ENCODE measurements at regions not wholly inside any gene's neighbourhood (a gene's known extent, or its start where the extent isn't known, plus 50 kb on each side); places are given as distances from the start of the nearest gene placed in this dataset.

DNA sequence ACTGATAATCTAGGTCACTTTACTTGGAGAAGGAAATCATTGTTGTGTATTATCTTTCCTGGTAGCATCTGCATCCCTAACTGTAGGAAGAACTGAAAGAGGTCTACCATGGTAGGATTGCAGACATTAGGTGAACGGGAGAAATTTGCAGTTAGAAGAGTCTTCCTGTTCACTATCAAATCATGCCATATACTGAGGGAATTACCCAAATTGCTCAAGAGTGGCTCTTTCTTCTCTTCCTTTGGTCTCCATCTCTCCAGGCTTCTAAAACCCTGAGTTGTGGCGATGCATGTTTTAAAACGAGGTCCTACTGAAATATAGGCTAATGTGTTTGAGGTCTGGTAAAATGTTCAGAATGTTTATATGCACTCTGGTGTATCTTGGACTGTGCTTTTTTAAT, 85.3 kb upstream of the HK2 start:
- TF ChIP-seq JUN (IDR thresholded peaks at IDR 0.05) (no peak), PHF8 (IDR thresholded peaks at IDR 0.05; ENCODE audit: borderline replicate concordance, low read depth) (no peak), CBX8 (IDR thresholded peaks at IDR 0.05) (no peak), RCOR1 (IDR thresholded peaks at IDR 0.05; ENCODE audit: low read depth, low read length) (no peak), FOXS1 (CRISPR knock-in tag; IDR thresholded peaks at IDR 0.05) (no peak), TP53 (CRISPR knock-in tag; IDR thresholded peaks at IDR 0.05) (no peak)
- H3K27ac ChIP-seq: no peak overlapping the region
- H3K4me1 ChIP-seq: no peaks in the 10 kb centered on the region
- ChIA-PET POLR2A (no interaction called here), CTCF (interaction anchor here (1.1 kb wide), 1 partner anchor 33 kb away, joined by 3 read pairs; no protein-coding TSS in a partner anchor)
- no peak for DNase-seq (ENCODE audit: low read depth in 1 of 2, low spot score in 1 of 2)
- no peaks in the 10 kb centered on the region for H3K9me3 ChIP-seq
- ATAC-seq: no peak
- H3K4me3 ChIP-seq: no peak overlapping the region
- no peak for FAIRE-seq
- H3K4me2 ChIP-seq: no peak overlapping the region
- WGBS (ENCODE audit: missing lambda C conversion rate): 60% methylated on average over 3 of the region's 3 CpGs

- Histone ChIP-seq H3K4me1 (no peaks in the 10 kb centered on the region), H3K27ac (no peak overlapping the region), H3K4me3 (no peak overlapping the region), H3K4me2 (no peak overlapping the region), H3K9me3 (no peaks in the 10 kb centered on the region)
- ATAC-seq (no peak), DNase-seq (ENCODE audit: low read depth in 1 of 2, low spot score in 1 of 2) (no peak), FAIRE-seq (no peak)
- CTCF ChIA-PET: interaction anchor here (1.0 to 1.7 kb wide), 3 partner anchors 34 to 40 kb away, joined by 3 to 5 read pairs (median 3); no protein-coding TSS in a partner anchor
- POLR2A ChIA-PET: no interaction called here
- WGBS (ENCODE audit: missing lambda C conversion rate): 48% methylated on average over 3 of the region's 3 CpGs
- TF ChIP-seq ESRRA (IDR thresholded peaks at IDR 0.05; ENCODE audit: borderline replicate concordance, low read length) (no peak), POLR2A (IDR thresholded peaks at IDR 0.05; ENCODE audit: low read length) (no peak), HOXB5 (CRISPR knock-in tag; IDR thresholded peaks at IDR 0.05) (no peak), RFX5 (IDR thresholded peaks at IDR 0.05) (no peak), FOSL2 (IDR thresholded peaks at IDR 0.05) (no peak), FOSL2 (CRISPR knock-in tag; IDR thresholded peaks at IDR 0.05) (no peak), GATA3 (IDR thresholded peaks at IDR 0.05; ENCODE audit: borderline replicate concordance) (no peak), CHD4 (IDR thresholded peaks at IDR 0.05; ENCODE audit: borderline replicate concordance) (no peak), HES2 (IDR thresholded peaks at IDR 0.05) (no peak), SMC3 (IDR thresholded peaks at IDR 0.05) (no peak)
- TF ChIP-seq, protein P1, sequence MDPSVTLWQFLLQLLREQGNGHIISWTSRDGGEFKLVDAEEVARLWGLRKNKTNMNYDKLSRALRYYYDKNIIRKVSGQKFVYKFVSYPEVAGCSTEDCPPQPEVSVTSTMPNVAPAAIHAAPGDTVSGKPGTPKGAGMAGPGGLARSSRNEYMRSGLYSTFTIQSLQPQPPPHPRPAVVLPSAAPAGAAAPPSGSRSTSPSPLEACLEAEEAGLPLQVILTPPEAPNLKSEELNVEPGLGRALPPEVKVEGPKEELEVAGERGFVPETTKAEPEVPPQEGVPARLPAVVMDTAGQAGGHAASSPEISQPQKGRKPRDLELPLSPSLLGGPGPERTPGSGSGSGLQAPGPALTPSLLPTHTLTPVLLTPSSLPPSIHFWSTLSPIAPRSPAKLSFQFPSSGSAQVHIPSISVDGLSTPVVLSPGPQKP (IDR thresholded peaks at IDR 0.05; ENCODE audit: low read depth, low read length): no peak
- TF ChIP-seq, protein P2, sequence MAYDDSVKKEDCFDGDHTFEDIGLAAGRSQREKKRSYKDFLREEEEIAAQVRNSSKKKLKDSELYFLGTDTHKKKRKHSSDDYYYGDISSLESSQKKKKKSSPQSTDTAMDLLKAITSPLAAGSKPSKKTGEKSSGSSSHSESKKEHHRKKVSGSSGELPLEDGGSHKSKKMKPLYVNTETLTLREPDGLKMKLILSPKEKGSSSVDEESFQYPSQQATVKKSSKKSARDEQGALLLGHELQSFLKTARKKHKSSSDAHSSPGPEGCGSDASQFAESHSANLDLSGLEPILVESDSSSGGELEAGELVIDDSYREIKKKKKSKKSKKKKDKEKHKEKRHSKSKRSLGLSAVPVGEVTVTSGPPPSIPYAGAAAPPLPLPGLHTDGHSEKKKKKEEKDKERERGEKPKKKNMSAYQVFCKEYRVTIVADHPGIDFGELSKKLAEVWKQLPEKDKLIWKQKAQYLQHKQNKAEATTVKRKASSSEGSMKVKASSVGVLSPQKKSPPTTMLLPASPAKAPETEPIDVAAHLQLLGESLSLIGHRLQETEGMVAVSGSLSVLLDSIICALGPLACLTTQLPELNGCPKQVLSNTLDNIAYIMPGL (CRISPR knock-in tag; IDR thresholded peaks at IDR 0.05; ENCODE audit: borderline replicate concordance): no peak
- TF ChIP-seq, protein P3, sequence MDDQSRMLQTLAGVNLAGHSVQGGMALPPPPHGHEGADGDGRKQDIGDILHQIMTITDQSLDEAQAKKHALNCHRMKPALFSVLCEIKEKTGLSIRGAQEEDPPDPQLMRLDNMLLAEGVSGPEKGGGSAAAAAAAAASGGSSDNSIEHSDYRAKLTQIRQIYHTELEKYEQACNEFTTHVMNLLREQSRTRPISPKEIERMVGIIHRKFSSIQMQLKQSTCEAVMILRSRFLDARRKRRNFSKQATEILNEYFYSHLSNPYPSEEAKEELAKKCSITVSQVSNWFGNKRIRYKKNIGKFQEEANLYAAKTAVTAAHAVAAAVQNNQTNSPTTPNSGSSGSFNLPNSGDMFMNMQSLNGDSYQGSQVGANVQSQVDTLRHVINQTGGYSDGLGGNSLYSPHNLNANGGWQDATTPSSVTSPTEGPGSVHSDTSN (IDR thresholded peaks at IDR 0.05): no peak
- TF ChIP-seq, protein P4, sequence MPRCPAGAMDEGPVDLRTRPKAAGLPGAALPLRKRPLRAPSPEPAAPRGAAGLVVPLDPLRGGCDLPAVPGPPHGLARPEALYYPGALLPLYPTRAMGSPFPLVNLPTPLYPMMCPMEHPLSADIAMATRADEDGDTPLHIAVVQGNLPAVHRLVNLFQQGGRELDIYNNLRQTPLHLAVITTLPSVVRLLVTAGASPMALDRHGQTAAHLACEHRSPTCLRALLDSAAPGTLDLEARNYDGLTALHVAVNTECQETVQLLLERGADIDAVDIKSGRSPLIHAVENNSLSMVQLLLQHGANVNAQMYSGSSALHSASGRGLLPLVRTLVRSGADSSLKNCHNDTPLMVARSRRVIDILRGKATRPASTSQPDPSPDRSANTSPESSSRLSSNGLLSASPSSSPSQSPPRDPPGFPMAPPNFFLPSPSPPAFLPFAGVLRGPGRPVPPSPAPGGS (IDR thresholded peaks at IDR 0.05): no peak
Measured at GRCh38 chr2:74749432-74749831, 84.5 kb upstream of the HK2 start.

Measured in A549 (cell line).